ENCODE measurements at regions not wholly inside any gene's neighbourhood (a gene's known extent, or its start where the extent isn't known, plus 50 kb on each side); places are given as distances from the start of the nearest gene placed in this dataset.

- TF ChIP-seq TAF1 (IDR thresholded peaks at IDR 0.05; ENCODE audit: borderline replicate concordance, insufficient read depth, low read length): no peak
- TF ChIP-seq POLR2AphosphoS5 (IDR thresholded peaks at IDR 0.05; ENCODE audit: low read depth, low read length): no peak
- no peak for TF ChIP-seq SIN3A (IDR thresholded peaks at IDR 0.05; ENCODE audit: borderline replicate concordance, insufficient read depth, low read length)
- TF ChIP-seq REST (IDR thresholded peaks at IDR 0.05; ENCODE audit: insufficient read depth in 1 of 2, low read depth in 2 of 2, low read length in 2 of 2): no peak
- no peak for TF ChIP-seq FOXP2 (optimal IDR thresholded peaks at IDR 0.05; ENCODE audit: borderline replicate concordance, extremely low read depth, extremely low read length, insufficient read depth)
These were observed 270.2 kb upstream of the IMPG1 start for GRCh38 chr6:76342611-76343160.

All from PFSK-1 (cell line).